ENCODE measurements at regions not wholly inside any gene's neighbourhood (a gene's known extent, or its start where the extent isn't known, plus 50 kb on each side); places are given as distances from the start of the nearest gene placed in this dataset.

DNA sequence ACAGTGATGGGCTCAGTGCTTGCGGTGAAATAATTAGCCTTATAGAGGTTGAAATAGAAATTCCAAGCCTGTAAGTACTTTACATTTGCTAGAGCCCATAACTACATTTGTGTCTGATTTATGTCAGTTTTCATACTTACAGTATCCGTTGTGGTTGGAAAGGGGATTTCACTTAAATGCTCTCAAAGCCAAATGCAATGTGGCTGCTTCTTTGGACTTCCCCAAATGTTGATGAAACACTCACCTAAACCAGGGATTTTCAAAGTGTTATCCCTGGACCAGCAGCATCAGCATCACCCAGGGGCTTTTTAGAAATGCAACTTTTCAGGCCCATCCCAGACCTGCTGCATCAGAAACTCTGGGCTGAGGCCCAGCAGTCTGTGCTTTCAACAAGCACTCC is 378.7 kb downstream of the MCTP2 start:
- TF ChIP-seq, protein P1, sequence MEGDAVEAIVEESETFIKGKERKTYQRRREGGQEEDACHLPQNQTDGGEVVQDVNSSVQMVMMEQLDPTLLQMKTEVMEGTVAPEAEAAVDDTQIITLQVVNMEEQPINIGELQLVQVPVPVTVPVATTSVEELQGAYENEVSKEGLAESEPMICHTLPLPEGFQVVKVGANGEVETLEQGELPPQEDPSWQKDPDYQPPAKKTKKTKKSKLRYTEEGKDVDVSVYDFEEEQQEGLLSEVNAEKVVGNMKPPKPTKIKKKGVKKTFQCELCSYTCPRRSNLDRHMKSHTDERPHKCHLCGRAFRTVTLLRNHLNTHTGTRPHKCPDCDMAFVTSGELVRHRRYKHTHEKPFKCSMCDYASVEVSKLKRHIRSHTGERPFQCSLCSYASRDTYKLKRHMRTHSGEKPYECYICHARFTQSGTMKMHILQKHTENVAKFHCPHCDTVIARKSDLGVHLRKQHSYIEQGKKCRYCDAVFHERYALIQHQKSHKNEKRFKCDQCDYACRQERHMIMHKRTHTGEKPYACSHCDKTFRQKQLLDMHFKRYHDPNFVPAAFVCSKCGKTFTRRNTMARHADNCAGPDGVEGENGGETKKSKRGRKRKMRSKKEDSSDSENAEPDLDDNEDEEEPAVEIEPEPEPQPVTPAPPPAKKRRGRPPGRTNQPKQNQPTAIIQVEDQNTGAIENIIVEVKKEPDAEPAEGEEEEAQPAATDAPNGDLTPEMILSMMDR (IDR thresholded peaks at IDR 0.05): no peak
- TF ChIP-seq POLR2A (IDR thresholded peaks at IDR 0.05): no peak
